CD4-positive, alpha-beta T cell (primary cell): ENCODE measurements at regions not wholly inside any gene's neighbourhood (a gene's known extent, or its start where the extent isn't known, plus 50 kb on each side); places are given as distances from the start of the nearest gene placed in this dataset.

Experiments used
- ATAC-seq: fragments of 200-7000 bp; cut with Tn5 transposase; one replicate; pipeline ENCODE4 v1.10.0; 2022; ENCODE audit warnings: mild to moderate bottlenecking; ENCODE audit not compliant: poor library complexity
- CTCF ChIA-PET: fragments of 350-600 bp; sonication (Branson Sonifier 250); formaldehyde crosslinking; loops from one replicate; lab custom pipeline; 2021; ENCODE audit warnings: antibody characterized with exemption, inconsistent platforms; lab: Charles Lee
- POLR2A ChIA-PET: fragments of 350-600 bp; sonication (Branson Sonifier 250); formaldehyde crosslinking; loops from one replicate; lab custom pipeline; 2021; ENCODE audit warnings: antibody characterized with exemption, inconsistent platforms; lab: Charles Lee
- DNase-seq, 14 experiments: peaks; one replicate each; pipeline ENCODE4 v3.0.0-alpha.2; 2013 to 2020; ENCODE audit warnings: mixed read lengths in 2 of 14
- H3K27ac ChIP-seq, 2 donors: one replicate each; pipeline versions ENCODE4 v1.5.1 to v1.7.0; 2013; ENCODE audit warnings: low read length in 2 of 2, low read depth in 1 of 2, mild to moderate bottlenecking in 1 of 2
- H3K27me3 ChIP-seq, 2 experiments: 1 replicate in 1 of 2; 2 replicates in 1 of 2; pipeline versions ENCODE4 v1.6.1 to v1.7.0; 2013; ENCODE audit warnings: low read length in 2 of 2, control low read depth in 1 of 2, mild to moderate bottlenecking in 1 of 2, moderate library complexity in 1 of 2; ENCODE audit not compliant: insufficient read depth in 2 of 2, control insufficient read depth in 1 of 2
- H3K36me3 ChIP-seq: one replicate; pipeline ENCODE4 v1.6.1; 2013; ENCODE audit warnings: low read length, control low read depth; ENCODE audit not compliant: insufficient read depth
- H3K4me1 ChIP-seq: one replicate; pipeline ENCODE4 v1.6.1; 2013; ENCODE audit warnings: low read length, control low read depth; ENCODE audit not compliant: insufficient read depth
- H3K4me3 ChIP-seq: one replicate; pipeline ENCODE4 v1.5.1; 2013; ENCODE audit warnings: mild to moderate bottlenecking, low read length, moderate library complexity
- H3K9me3 ChIP-seq, 2 experiments: 1 replicate in 1 of 2; 2 replicates in 1 of 2; pipeline versions ENCODE4 v1.6.1 to v1.7.0; 2013; ENCODE audit warnings: low read length in 2 of 2, mild to moderate bottlenecking in 2 of 2, control low read depth in 1 of 2, moderate library complexity in 1 of 2; ENCODE audit not compliant: control insufficient read depth in 1 of 2, insufficient read depth in 1 of 2
- H3K27ac Mint-ChIP-seq: one replicate; pipeline ENCODE4 v1.8.0; 2020; ENCODE audit warnings: mixed read lengths
- H3K27me3 Mint-ChIP-seq: one replicate; pipeline ENCODE4 v1.8.0; 2021; ENCODE audit warnings: mixed read lengths
- H3K36me3 Mint-ChIP-seq: one replicate; pipeline ENCODE4 v1.8.0; 2021; ENCODE audit warnings: low read depth, mixed read lengths
- H3K4me1 Mint-ChIP-seq: one replicate; pipeline ENCODE4 v1.8.0; 2021; ENCODE audit warnings: low read depth, mixed read lengths
- H3K4me3 Mint-ChIP-seq: one replicate; pipeline ENCODE4 v1.8.0; 2020; ENCODE audit warnings: mild to moderate bottlenecking, mixed read lengths
- H3K9me3 Mint-ChIP-seq: one replicate; pipeline ENCODE4 v1.8.0; 2020; ENCODE audit warnings: mixed read lengths
- intact Hi-C, 2 experiments: fragments of 100-400 bp; cut with DNase I in 1 of 2; cut with micrococcal nuclease in 1 of 2; formaldehyde crosslinking; loops; one replicate each; pipeline versions ENCODE4 v1.15.1 to v1.9.0; 2023 to 2025; cut with DNase I, micrococcal nuclease
- TF ChIP-seq, protein P1 (sequence below): fragments of 200-600 bp; IDR thresholded peaks from one replicate; pipeline ENCODE4 v1.8.0; 2022; ENCODE audit warnings: antibody characterized with exemption, mild to moderate bottlenecking

- TF ChIP-seq, protein P1, sequence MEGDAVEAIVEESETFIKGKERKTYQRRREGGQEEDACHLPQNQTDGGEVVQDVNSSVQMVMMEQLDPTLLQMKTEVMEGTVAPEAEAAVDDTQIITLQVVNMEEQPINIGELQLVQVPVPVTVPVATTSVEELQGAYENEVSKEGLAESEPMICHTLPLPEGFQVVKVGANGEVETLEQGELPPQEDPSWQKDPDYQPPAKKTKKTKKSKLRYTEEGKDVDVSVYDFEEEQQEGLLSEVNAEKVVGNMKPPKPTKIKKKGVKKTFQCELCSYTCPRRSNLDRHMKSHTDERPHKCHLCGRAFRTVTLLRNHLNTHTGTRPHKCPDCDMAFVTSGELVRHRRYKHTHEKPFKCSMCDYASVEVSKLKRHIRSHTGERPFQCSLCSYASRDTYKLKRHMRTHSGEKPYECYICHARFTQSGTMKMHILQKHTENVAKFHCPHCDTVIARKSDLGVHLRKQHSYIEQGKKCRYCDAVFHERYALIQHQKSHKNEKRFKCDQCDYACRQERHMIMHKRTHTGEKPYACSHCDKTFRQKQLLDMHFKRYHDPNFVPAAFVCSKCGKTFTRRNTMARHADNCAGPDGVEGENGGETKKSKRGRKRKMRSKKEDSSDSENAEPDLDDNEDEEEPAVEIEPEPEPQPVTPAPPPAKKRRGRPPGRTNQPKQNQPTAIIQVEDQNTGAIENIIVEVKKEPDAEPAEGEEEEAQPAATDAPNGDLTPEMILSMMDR: no peak
- H3K4me3 ChIP-seq: no peak overlapping the region
- Mint-ChIP-seq H3K4me1 (no peaks in the 10 kb centered on the region), H3K4me3 (no peak overlapping the region), H3K27me3 (no peaks in the 10 kb centered on the region), H3K36me3 (no peaks in the 10 kb centered on the region), H3K27ac (no peak overlapping the region), H3K9me3 (peaks cover 2% of the 10 kb centered on the region)
- H3K27ac ChIP-seq: no peak overlapping the region
- no peaks in the 10 kb centered on the region for H3K9me3 ChIP-seq
- no peaks in the 10 kb centered on the region for H3K4me1 ChIP-seq
- intact Hi-C loops: no loop called here
- ChIA-PET POLR2A (no interaction called here), CTCF (no interaction called here)
- H3K36me3 ChIP-seq: no peaks in the 10 kb centered on the region
- DNase-seq: no peak
- H3K27me3 ChIP-seq: no peaks in the 10 kb centered on the region
- no peak for ATAC-seq
Observed at GRCh38 chr9:30116673-30117217, 2267.7 kb upstream of the ACO1 start.

DNA sequence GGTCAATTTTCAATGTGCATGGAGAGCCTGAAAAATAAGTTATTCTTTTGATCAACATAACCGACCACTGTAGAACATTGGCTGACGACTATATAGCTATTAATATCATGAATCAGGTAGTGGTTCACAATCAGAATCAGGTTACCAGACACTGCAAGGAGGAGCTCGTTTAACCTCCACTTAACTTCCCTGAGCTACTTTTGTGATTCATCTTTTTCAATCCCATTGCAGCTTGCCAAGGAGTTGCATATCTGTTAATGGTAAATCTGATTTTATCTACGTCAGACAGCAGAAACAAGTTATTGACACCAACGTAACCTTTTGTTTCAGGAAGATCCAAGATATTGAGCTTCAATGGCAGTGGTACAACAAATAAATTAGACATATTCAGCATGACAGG lies 2263.8 kb upstream of the ACO1 start:
- ATAC-seq (no peak), DNase-seq (no peak)
- Mint-ChIP-seq H3K4me3 (no peak overlapping the region), H3K4me1 (no peaks in the 10 kb centered on the region), H3K9me3 (no peaks in the 10 kb centered on the region), H3K27ac (no peak overlapping the region), H3K36me3 (no peaks in the 10 kb centered on the region), H3K27me3 (no peaks in the 10 kb centered on the region)
- TF ChIP-seq, protein P1: no peak
- ChIA-PET CTCF (interaction anchor here (0.9 kb wide), 1 partner anchor 12 kb away, joined by 3 read pairs; no protein-coding TSS in a partner anchor), POLR2A (no interaction called here)
- no peaks in the 10 kb centered on the region for H3K4me1 ChIP-seq
- intact Hi-C loops: no loop called here
- no peak overlapping the region for H3K4me3 ChIP-seq
- H3K27me3 ChIP-seq: no peaks in the 10 kb centered on the region
- H3K9me3 ChIP-seq: no peaks in the 10 kb centered on the region
- H3K36me3 ChIP-seq: no peaks in the 10 kb centered on the region
- no peak overlapping the region for H3K27ac ChIP-seq

- no peak overlapping the region for H3K4me3 Mint-ChIP-seq
- TF ChIP-seq, protein P1: no peak
- no peak overlapping the region for H3K4me3 ChIP-seq
- H3K27ac ChIP-seq: no peak overlapping the region
- no peak overlapping the region for H3K27ac Mint-ChIP-seq
- H3K4me1 Mint-ChIP-seq: no peaks in the 10 kb centered on the region
- H3K36me3 Mint-ChIP-seq: no peaks in the 10 kb centered on the region
- DNase-seq: no peak
- H3K9me3 ChIP-seq: no peaks in the 10 kb centered on the region
- intact Hi-C loops: no loop called here
- no peak for ATAC-seq
- H3K36me3 ChIP-seq: no peaks in the 10 kb centered on the region
- POLR2A ChIA-PET: no interaction called here
- no peaks in the 10 kb centered on the region for H3K9me3 Mint-ChIP-seq
- no peaks in the 10 kb centered on the region for H3K4me1 ChIP-seq
- H3K27me3 Mint-ChIP-seq: no peaks in the 10 kb centered on the region
- H3K27me3 ChIP-seq: no peaks in the 10 kb centered on the region
- CTCF ChIA-PET: no interaction called here
Observed at GRCh38 chr9:30121611-30122010, 2262.8 kb upstream of the ACO1 start.
